ENCODE measurements at regions not wholly inside any gene's neighbourhood (a gene's known extent, or its start where the extent isn't known, plus 50 kb on each side); places are given as distances from the start of the nearest gene placed in this dataset.

DNA sequence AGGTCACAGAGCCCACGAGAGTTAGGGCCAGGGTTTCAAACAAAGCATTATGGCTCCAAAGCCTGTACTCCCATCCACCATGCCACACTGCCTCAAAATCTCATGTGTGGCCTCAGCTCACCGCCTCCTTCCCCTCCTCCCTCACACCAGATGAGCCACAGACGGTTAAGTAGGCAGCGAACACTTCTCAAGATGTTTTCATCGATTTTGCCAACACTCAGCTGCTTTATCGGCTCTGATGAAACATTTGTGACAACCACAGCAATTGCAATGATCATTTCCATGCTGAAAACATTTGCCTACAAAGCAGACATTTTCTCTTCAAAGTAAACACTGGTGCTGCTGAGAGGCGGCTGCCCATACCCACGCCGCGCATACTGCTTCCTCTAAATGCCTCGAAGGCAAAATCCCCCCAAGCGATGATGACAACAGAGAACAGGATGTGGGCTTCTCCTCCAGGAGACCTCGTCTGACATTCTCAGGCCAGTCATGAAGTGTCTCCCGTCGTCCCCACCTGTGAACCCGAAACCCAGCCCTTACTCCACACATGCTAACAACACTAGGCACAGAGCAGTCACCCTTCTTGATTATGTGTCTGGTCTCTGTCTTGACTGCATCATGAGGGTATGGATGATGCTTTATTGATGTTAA lies 599.2 kb downstream of the SOX6 start:
- TF ChIP-seq NELFE (IDR thresholded peaks at IDR 0.05; ENCODE audit: insufficient read depth, insufficient read length) (no peak), MYC (IDR thresholded peaks at IDR 0.05; ENCODE audit: low read depth, low read length) (no peak), MYC (CRISPR knock-in tag; IDR thresholded peaks at IDR 0.05; ENCODE audit: borderline replicate concordance, low read depth) (no peak)
- TF ChIP-seq, protein P1, sequence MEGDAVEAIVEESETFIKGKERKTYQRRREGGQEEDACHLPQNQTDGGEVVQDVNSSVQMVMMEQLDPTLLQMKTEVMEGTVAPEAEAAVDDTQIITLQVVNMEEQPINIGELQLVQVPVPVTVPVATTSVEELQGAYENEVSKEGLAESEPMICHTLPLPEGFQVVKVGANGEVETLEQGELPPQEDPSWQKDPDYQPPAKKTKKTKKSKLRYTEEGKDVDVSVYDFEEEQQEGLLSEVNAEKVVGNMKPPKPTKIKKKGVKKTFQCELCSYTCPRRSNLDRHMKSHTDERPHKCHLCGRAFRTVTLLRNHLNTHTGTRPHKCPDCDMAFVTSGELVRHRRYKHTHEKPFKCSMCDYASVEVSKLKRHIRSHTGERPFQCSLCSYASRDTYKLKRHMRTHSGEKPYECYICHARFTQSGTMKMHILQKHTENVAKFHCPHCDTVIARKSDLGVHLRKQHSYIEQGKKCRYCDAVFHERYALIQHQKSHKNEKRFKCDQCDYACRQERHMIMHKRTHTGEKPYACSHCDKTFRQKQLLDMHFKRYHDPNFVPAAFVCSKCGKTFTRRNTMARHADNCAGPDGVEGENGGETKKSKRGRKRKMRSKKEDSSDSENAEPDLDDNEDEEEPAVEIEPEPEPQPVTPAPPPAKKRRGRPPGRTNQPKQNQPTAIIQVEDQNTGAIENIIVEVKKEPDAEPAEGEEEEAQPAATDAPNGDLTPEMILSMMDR (IDR thresholded peaks at IDR 0.05 in 2 of 3, conservative IDR thresholded peaks at IDR 0.05 in 1 of 3; ENCODE audit: insufficient read depth in 2 of 3, low read depth in 1 of 3, low read length in 3 of 3) = no peak
